Amniotic stem cell (primary cell): ENCODE measurements at regions not wholly inside any gene's neighbourhood (a gene's known extent, or its start where the extent isn't known, plus 50 kb on each side); places are given as distances from the start of the nearest gene placed in this dataset.
"Not testable (repeated sequence)": the region's sequence is repeated elsewhere in the genome, so short reads cannot be mapped to it uniquely, and the experiment has no call there.

ENCODE experiments used
- DNase-seq: peaks from one replicate; lab custom pipeline; 2025; lab: John Stamatoyannopoulos, UW

- no peak for DNase-seq
Measured at GRCh38 chr10:2246747-2247146, 509.4 kb upstream of the ADARB2 start.

- DNase-seq: no peak
Measured at GRCh38 chr10:2245580-2245979, 508.3 kb upstream of the ADARB2 start.

GRCh38 chr10:2244471-2244870, 507.1 kb upstream of the ADARB2 start:
- no peak for DNase-seq

GRCh38 chr10:2236876-2237275, 499.6 kb upstream of the ADARB2 start:
- no peak for DNase-seq

GRCh38 chr10:2232479-2232878, 495.2 kb upstream of the ADARB2 start:
- no peak for DNase-seq

- DNase-seq: no peak
Measured at GRCh38 chr10:2230478-2230877, 493.2 kb upstream of the ADARB2 start.

- DNase-seq: no peak
Measured at GRCh38 chr10:2228320-2228901, 491.1 kb upstream of the ADARB2 start.

GRCh38 chr10:2225609-2226008, 488.3 kb upstream of the ADARB2 start:
- DNase-seq: no peak

GRCh38 chr10:2223548-2224320, 486.4 kb upstream of the ADARB2 start:
- DNase-seq: no peak

GRCh38 chr10:2222631-2223030, 485.3 kb upstream of the ADARB2 start:
- no peak for DNase-seq

- no peak for DNase-seq
Measured at GRCh38 chr10:2214805-2215204, 477.5 kb upstream of the ADARB2 start.

GRCh38 chr10:2214092-2214491, 476.8 kb upstream of the ADARB2 start:
- no peak for DNase-seq

- DNase-seq: no peak
Measured at GRCh38 chr10:2212244-2212834, 475.0 kb upstream of the ADARB2 start.

- DNase-seq: no peak
Measured at GRCh38 chr10:2210088-2210487, 472.8 kb upstream of the ADARB2 start.

GRCh38 chr10:2208106-2208505, 470.8 kb upstream of the ADARB2 start:
- no peak for DNase-seq

GRCh38 chr10:2207246-2207922, 470.1 kb upstream of the ADARB2 start:
- DNase-seq: no peak

- DNase-seq: no peak
Measured at GRCh38 chr10:2205406-2205805, 468.1 kb upstream of the ADARB2 start.

GRCh38 chr10:2202401-2202800, 465.1 kb upstream of the ADARB2 start:
- DNase-seq: no peak

- no peak for DNase-seq
Measured at GRCh38 chr10:2201534-2202099, 464.3 kb upstream of the ADARB2 start.

GRCh38 chr10:2197663-2198062, 460.3 kb upstream of the ADARB2 start:
- DNase-seq: no peak

- no peak for DNase-seq
Measured at GRCh38 chr10:2196272-2196671, 458.9 kb upstream of the ADARB2 start.

- DNase-seq: not testable (repeated sequence)
Measured at GRCh38 chr10:2189356-2189755, 452.0 kb upstream of the ADARB2 start.

- no peak for DNase-seq
Measured at GRCh38 chr10:2188371-2188770, 451.0 kb upstream of the ADARB2 start.
